IMR-90 (cell line): ENCODE measurements at regions not wholly inside any gene's neighbourhood (a gene's known extent, or its start where the extent isn't known, plus 50 kb on each side); places are given as distances from the start of the nearest gene placed in this dataset.

Experiments
- ATAC-seq: fragments of 200-7000 bp; cut with Tn5 transposase; 2 replicates; pipeline ENCODE4 v1.9.1; 2020; ENCODE audit warnings: low read depth, mild to moderate bottlenecking, moderate library complexity
- BruUV-seq: library from RNA; stranded (reverse); fragments of 400-500 nt; replicated peaks from 2 replicates; lab custom pipeline; 2021; lab: Mats Ljungman, UMichigan
- CTCF ChIA-PET: fragments of 300-600 bp; formaldehyde crosslinking; extraction: SDS; loops from one replicate; lab custom pipeline; 2021; ENCODE audit warnings: antibody characterized with exemption; lab: Yijun Ruan, JAX
- POLR2A ChIA-PET: fragments of 300-600 bp; sonication (Branson Sonifier 250); formaldehyde crosslinking; loops from one replicate; lab custom pipeline; 2022; ENCODE audit warnings: antibody characterized with exemption; ENCODE audit not compliant: unreplicated experiment; lab: Charles Lee
- DNase-seq: peaks from one replicate; pipeline ENCODE4 v3.0.0; 2013
- H2AFZ ChIP-seq: replicated peaks from 2 replicates; pipeline ENCODE3; 2013; ENCODE audit warnings: low read length, mild to moderate bottlenecking; ENCODE audit not compliant: poor library complexity
- H2AK5ac ChIP-seq: 2 replicates; pipeline ENCODE4 v1.6.1; 2013; ENCODE audit warnings: low read depth, low read length, inconsistent platforms
- H2AK9ac ChIP-seq: replicated peaks from 2 replicates; pipeline ENCODE3; 2013; ENCODE audit warnings: mild to moderate bottlenecking, low read depth, low read length, moderate library complexity; ENCODE audit not compliant: poor library complexity
- H2BK120ac ChIP-seq: 2 replicates; pipeline ENCODE4 v1.6.1; 2013; ENCODE audit warnings: low read depth, low read length, inconsistent platforms
- H2BK15ac ChIP-seq: 3 replicates; pipeline ENCODE4 v1.6.1; 2013; ENCODE audit warnings: low read depth, low read length, inconsistent platforms
- H2BK20ac ChIP-seq: 2 replicates; pipeline ENCODE4 v1.6.1; 2013; ENCODE audit warnings: low read depth, mild to moderate bottlenecking, inconsistent platforms, low read length, moderate library complexity
- H2BK5ac ChIP-seq: 2 replicates; pipeline ENCODE4 v1.6.1; 2013; ENCODE audit warnings: mild to moderate bottlenecking, low read depth, low read length, inconsistent platforms; ENCODE audit not compliant: poor library complexity, severe bottlenecking
- H3K14ac ChIP-seq: replicated peaks from 2 replicates; pipeline ENCODE4 v1.6.1; 2013; ENCODE audit warnings: low read depth, low read length, inconsistent platforms
- H3K18ac ChIP-seq: 2 replicates; pipeline ENCODE4 v1.6.1; 2013; ENCODE audit warnings: low read depth, low read length, control low read depth
- H3K23ac ChIP-seq: 2 replicates; pipeline ENCODE4 v1.6.1; 2013; ENCODE audit warnings: low read depth, low read length, inconsistent platforms
- H3K27ac ChIP-seq: 2 replicates; pipeline ENCODE4 v1.5.1; 2013; ENCODE audit warnings: mild to moderate bottlenecking, control low read depth, low read length; ENCODE audit not compliant: insufficient read depth
- H3K27me3 ChIP-seq: 2 replicates; pipeline ENCODE4 v1.6.1; 2013; ENCODE audit warnings: low read length; ENCODE audit not compliant: control insufficient read depth, insufficient read depth
- H3K36me3 ChIP-seq: 2 replicates; pipeline ENCODE4 v1.6.1; 2013; ENCODE audit warnings: low read length, mixed read lengths; ENCODE audit not compliant: control insufficient read depth, insufficient read depth
- H3K4ac ChIP-seq: 2 replicates; pipeline ENCODE4 v1.6.1; 2013; ENCODE audit warnings: low read depth, low read length, inconsistent platforms
- H3K4me1 ChIP-seq: 2 replicates; pipeline ENCODE4 v1.6.1; 2013; ENCODE audit warnings: low read length, mixed read lengths; ENCODE audit not compliant: control insufficient read depth, insufficient read depth
- H3K4me2 ChIP-seq: 2 replicates; pipeline ENCODE4 v1.6.1; 2013; ENCODE audit warnings: low read depth, mild to moderate bottlenecking, control low read depth, low read length, moderate library complexity
- H3K4me3 ChIP-seq: 2 replicates; pipeline ENCODE4 v1.5.1; 2013; ENCODE audit warnings: low read depth, mild to moderate bottlenecking, control low read depth, low read length, moderate library complexity; ENCODE audit not compliant: insufficient read depth
- H3K56ac ChIP-seq: 2 replicates; pipeline ENCODE4 v1.6.1; 2013; ENCODE audit warnings: low read length, inconsistent platforms; ENCODE audit not compliant: insufficient read depth; ENCODE audit errors: extremely low read depth
- H3K79me1 ChIP-seq, 2 experiments: 2 replicates each; pipeline ENCODE4 v1.6.1; 2013; ENCODE audit warnings: low read length in 2 of 2, inconsistent platforms in 1 of 2, low read depth in 1 of 2
- H3K9ac ChIP-seq: 2 replicates; pipeline ENCODE4 v1.6.1; 2013; ENCODE audit warnings: low read depth, low read length, control low read depth
- H3K9me1 ChIP-seq: 2 replicates; pipeline ENCODE4 v1.6.1; 2013; ENCODE audit warnings: low read length, inconsistent platforms; ENCODE audit not compliant: insufficient read depth
- H3K9me3 ChIP-seq: 2 replicates; pipeline ENCODE4 v1.6.1; 2013; ENCODE audit warnings: low read length; ENCODE audit not compliant: control insufficient read depth, insufficient read depth
- H4K20me1 ChIP-seq: 2 replicates; pipeline ENCODE4 v1.6.1; 2013; ENCODE audit warnings: low read length, inconsistent platforms; ENCODE audit not compliant: insufficient read depth
- H4K5ac ChIP-seq: 2 replicates; pipeline ENCODE4 v1.6.1; 2013; ENCODE audit warnings: mild to moderate bottlenecking, low read depth, low read length, control low read depth
- H4K8ac ChIP-seq, 2 experiments: 2 replicates each; pipeline ENCODE4 v1.6.1; 2013; ENCODE audit warnings: low read depth in 2 of 2, low read length in 2 of 2, control low read depth in 1 of 2, inconsistent platforms in 1 of 2
- H4K91ac ChIP-seq: 2 replicates; pipeline ENCODE4 v1.6.1; 2013; ENCODE audit warnings: low read depth, low read length, inconsistent platforms; ENCODE audit not compliant: insufficient read depth
- BHLHE40 ChIP-seq: fragments of 150-350 bp; IDR thresholded peaks from 2 replicates; pipeline ENCODE4 v1.6.1; 2016; ENCODE audit warnings: mild to moderate bottlenecking, low read depth, low read length
- CEBPB ChIP-seq: IDR thresholded peaks from 2 replicates; pipeline ENCODE4 v1.6.1; 2012; ENCODE audit warnings: low read depth, low read length, improper control_type of control experiment
- CHD1 ChIP-seq: IDR thresholded peaks from 2 replicates; pipeline ENCODE4 v1.6.1; 2012; ENCODE audit warnings: low read depth, low read length, improper control_type of control experiment
- CTCF ChIP-seq: conservative IDR thresholded peaks from 2 replicates; pipeline ENCODE4 v1.5.1; 2012; ENCODE audit warnings: mild to moderate bottlenecking, low read depth, low read length, improper control_type of control experiment
- ELK1 ChIP-seq: fragments of 150-350 bp; IDR thresholded peaks from 2 replicates; pipeline ENCODE4 v1.6.1; 2016; ENCODE audit warnings: low read depth, mild to moderate bottlenecking, low read length, moderate library complexity, borderline replicate concordance
- FOS ChIP-seq: fragments of 150-350 bp; IDR thresholded peaks from 2 replicates; pipeline ENCODE4 v1.6.1; 2016; ENCODE audit warnings: low read depth, low read length
- MAFK ChIP-seq: IDR thresholded peaks from 2 replicates; pipeline ENCODE4 v1.6.1; 2012; ENCODE audit warnings: low read depth, low read length, improper control_type of control experiment
- MAZ ChIP-seq: IDR thresholded peaks from 2 replicates; pipeline ENCODE4 v1.6.1; 2012; ENCODE audit warnings: low read depth, mild to moderate bottlenecking, low read length, improper control_type of control experiment, moderate library complexity, borderline replicate concordance
- MXI1 ChIP-seq: IDR thresholded peaks from 2 replicates; pipeline ENCODE4 v1.6.1; 2012; ENCODE audit warnings: low read depth, mild to moderate bottlenecking, low read length, moderate library complexity, borderline replicate concordance
- NFE2L2 ChIP-seq: fragments of 150-350 bp; IDR thresholded peaks from 2 replicates; pipeline ENCODE4 v1.6.1; 2016; ENCODE audit warnings: low read depth, mild to moderate bottlenecking, low read length
- POLR2A ChIP-seq: IDR thresholded peaks from 2 replicates; pipeline ENCODE4 v1.6.1; 2012; ENCODE audit warnings: mild to moderate bottlenecking, low read depth, low read length
- RAD21 ChIP-seq: IDR thresholded peaks from 2 replicates; pipeline ENCODE4 v1.6.1; 2012; ENCODE audit warnings: low read length, improper control_type of control experiment
- RCOR1 ChIP-seq: IDR thresholded peaks from 2 replicates; pipeline ENCODE4 v1.6.1; 2012; ENCODE audit warnings: mild to moderate bottlenecking, low read length, improper control_type of control experiment; ENCODE audit not compliant: insufficient replicate concordance
- RFX5 ChIP-seq: IDR thresholded peaks from 2 replicates; pipeline ENCODE4 v1.8.0; 2012; ENCODE audit warnings: low read depth, mild to moderate bottlenecking, low read length, moderate library complexity
- SMC3 ChIP-seq: fragments of 150-350 bp; IDR thresholded peaks from 2 replicates; pipeline ENCODE4 v1.6.1; 2016; ENCODE audit warnings: low read depth, mild to moderate bottlenecking, antibody characterized with exemption, low read length, moderate library complexity
- USF2 ChIP-seq: fragments of 150-350 bp; IDR thresholded peaks from 2 replicates; pipeline ENCODE4 v1.6.1; 2017; ENCODE audit warnings: mild to moderate bottlenecking, antibody characterized with exemption, low read length, low read depth
- WGBS, 2 experiments: methylation state at CpG; one replicate each; pipeline versions ENCODE4 v1.1.5 to v1.1.7; 2013; ENCODE audit warnings: missing lambda C conversion rate in 2 of 2; ENCODE audit not compliant: insufficient read length in 1 of 2; ENCODE audit errors: extremely low coverage in 2 of 2; 5-methylcytosine and 5-hydroxymethylcytosine counted together
- dilution Hi-C: fragments of 300-500 bp; cut with HindIII; formaldehyde crosslinking; loops from one replicate; pipeline ENCODE4 v1.14.3; 2018; ENCODE audit warnings: low sequenced_read_pairs; ENCODE audit not compliant: unreplicated experiment
- in situ Hi-C: fragments of 300-500 bp; cut with MboI; formaldehyde crosslinking; loops from 3 replicates; pipeline ENCODE4 v1.14.3; 2019; ENCODE audit warnings: low sequenced_read_pairs, inconsistent platforms, mixed read lengths
- intact Hi-C: fragments of 100-400 bp; cut with micrococcal nuclease; formaldehyde crosslinking; loops from 2 replicates; pipeline ENCODE4 v1.10.0; 2022

GRCh38 chr11:106400949-106401570 is 323.6 kb downstream of the AASDHPPT start:
- Histone ChIP-seq H2AFZ (peak overlapping the region; percentile 45), H3K56ac (no peak overlapping the region), H3K14ac (no peak overlapping the region; the same call in 1 of the 2 replicates), H4K8ac (peak overlapping the region in 1 of 2 experiments; percentile 81; a peak in 2 of 4 replicates), H4K5ac (peak overlapping the region; percentile 64; the same call in 1 of the 2 replicates), H3K18ac (peak overlapping the region; percentile 94), H2BK15ac (peak overlapping the region; percentile 43; the same call in 1 of the 3 replicates), H2BK20ac (peak overlapping the region; percentile 63; the same call in 1 of the 2 replicates), H3K9me3 (no peaks in the 10 kb centered on the region), H2AK9ac (no peak overlapping the region), H3K4me2 (no peak overlapping the region), H3K9ac (no peak overlapping the region), H3K4me1 (peaks cover 15% of the 10 kb centered on the region), H3K4ac (peak overlapping the region; percentile 51), H3K27ac (peak overlapping the region; percentile 12; the same call in 1 of the 2 replicates), H3K36me3 (no peaks in the 10 kb centered on the region), H3K9me1 (peaks cover 5% of the 10 kb centered on the region), H4K91ac (peak overlapping the region; percentile 20; the same call in 1 of the 2 replicates), H3K4me3 (no peak overlapping the region), H2BK5ac (peak overlapping the region; percentile 48), H2AK5ac (peak overlapping the region; percentile 21; the same call in 1 of the 2 replicates), H3K79me1 (no peaks in the 10 kb centered on the region), H3K23ac (no peak overlapping the region), H4K20me1 (no peaks in the 10 kb centered on the region), H2BK120ac (peak overlapping the region; percentile 78), H3K27me3 (no peaks in the 10 kb centered on the region)
- POLR2A ChIA-PET, result no interaction called here
- BruUV-seq, result no TSS peak
- DNase-seq (peak; percentile 55), ATAC-seq (no peak)
- WGBS, 2 experiments, result 14% methylated on average over 1 of the region's 5 CpGs; no CpG with 5 or more reads in 1 of the 2 experiments
- CTCF ChIA-PET, result no interaction called here
- in situ Hi-C loops (no loop called here), dilution Hi-C loops (no loop called here), intact Hi-C loops (no loop called here)
- TF ChIP-seq MXI1 (no peak), CEBPB (no peak), POLR2A (no peak), CHD1 (no peak), FOS (no peak), BHLHE40 (no peak), MAZ (no peak), ELK1 (no peak), NFE2L2 (no peak), RFX5 (no peak), CTCF (no peak), RAD21 (no peak), MAFK (no peak), SMC3 (no peak), RCOR1 (no peak), USF2 (no peak)
